H1 (cell line): ENCODE measurements at regions not wholly inside any gene's neighbourhood (a gene's known extent, or its start where the extent isn't known, plus 50 kb on each side); places are given as distances from the start of the nearest gene placed in this dataset.

Experiments used
- CTCF ChIA-PET: fragments of 300-600 bp; sonication (Branson Sonifier 250); formaldehyde crosslinking; loops from one replicate; lab custom pipeline; 2021; ENCODE audit not compliant: partially characterized antibody; lab: Charles Lee
- POLR2A ChIA-PET: fragments of 300-600 bp; sonication (Branson Sonifier 250); formaldehyde crosslinking; loops from one replicate; lab custom pipeline; 2021; ENCODE audit warnings: inconsistent platforms; ENCODE audit not compliant: partially characterized antibody; lab: Charles Lee
- DNase-seq, 2 experiments: peaks; one replicate each; pipeline versions ENCODE4 v3.0.0 to v3.0.0-alpha.2; 2010 to 2022; ENCODE audit warnings: low spot score in 2 of 2, low read depth in 1 of 2, mixed read lengths in 1 of 2
- FAIRE-seq: peaks from 2 replicates; lab custom pipeline; 2011; peaks lifted over from hg19 to GRCh38; lab: Jason Lieb, UNC
- H2AFZ ChIP-seq: 2 replicates; pipeline ENCODE4 v1.8.1; 2012; ENCODE audit warnings: low read length, inconsistent platforms
- H2AK5ac ChIP-seq: 2 replicates; pipeline ENCODE4 v1.6.1; 2013; ENCODE audit warnings: low read depth, low read length
- H2BK120ac ChIP-seq: replicated peaks from 2 replicates; pipeline ENCODE3; 2013; ENCODE audit warnings: low read depth, low read length, inconsistent platforms
- H2BK12ac ChIP-seq: 2 replicates; pipeline ENCODE4 v1.6.1; 2013; ENCODE audit warnings: low read depth, low read length
- H2BK15ac ChIP-seq: 2 replicates; pipeline ENCODE4 v1.6.1; 2013; ENCODE audit warnings: low read length
- H2BK20ac ChIP-seq: 2 replicates; pipeline ENCODE4 v1.6.1; 2013; ENCODE audit warnings: low read length
- H2BK5ac ChIP-seq: 2 replicates; pipeline ENCODE4 v1.6.1; 2013; ENCODE audit warnings: low read depth, low read length
- H3K14ac ChIP-seq: 2 replicates; pipeline ENCODE4 v1.6.1; 2013; ENCODE audit warnings: inconsistent platforms; ENCODE audit not compliant: insufficient read length
- H3K18ac ChIP-seq: 2 replicates; pipeline ENCODE4 v1.6.1; 2013; ENCODE audit warnings: low read length; ENCODE audit errors: extremely low read depth
- H3K23ac ChIP-seq: 2 replicates; pipeline ENCODE4 v1.6.1; 2013; ENCODE audit warnings: inconsistent platforms; ENCODE audit not compliant: insufficient read length
- H3K23me2 ChIP-seq: 2 replicates; pipeline ENCODE4 v1.6.1; 2013; ENCODE audit warnings: low read depth, low read length
- H3K27ac ChIP-seq: 2 replicates; pipeline ENCODE4 v1.6.1; 2011; ENCODE audit warnings: low read depth, low read length, inconsistent platforms
- H3K27me3 ChIP-seq, 4 experiments: replicated peaks in 1 of 4; 1 replicate in 1 of 4; 2 replicates in 3 of 4; pipeline versions ENCODE4 v1.6.1 to v1.8.1; 2011 to 2013; ENCODE audit warnings: low read length in 3 of 4, mild to moderate bottlenecking in 3 of 4, inconsistent platforms in 2 of 4, mixed read lengths in 2 of 4, moderate library complexity in 1 of 4; ENCODE audit not compliant: control insufficient read depth in 3 of 4, insufficient read depth in 3 of 4; ENCODE audit errors: extremely low read depth in 1 of 4
- H3K36me3 ChIP-seq, 4 experiments: 2 replicates each; pipeline versions ENCODE4 v1.6.1 to v1.8.1; 2011 to 2013; ENCODE audit warnings: mild to moderate bottlenecking in 4 of 4, low read length in 3 of 4, moderate library complexity in 2 of 4, control low read depth in 1 of 4, inconsistent platforms in 1 of 4; ENCODE audit not compliant: insufficient read depth in 4 of 4, control insufficient read depth in 2 of 4
- H3K4ac ChIP-seq: replicated peaks from 2 replicates; pipeline ENCODE3; 2013; ENCODE audit warnings: low read length, low read depth, mixed read lengths, inconsistent platforms; ENCODE audit not compliant: insufficient read length
- H3K4me1 ChIP-seq, 4 experiments: replicated peaks in 1 of 4; 1 replicate in 1 of 4; 2 replicates in 3 of 4; pipeline versions ENCODE4 v1.6.1 to v1.8.1; 2011 to 2013; ENCODE audit warnings: low read length in 3 of 4, inconsistent platforms in 2 of 4, mixed read lengths in 1 of 4; ENCODE audit not compliant: insufficient read depth in 4 of 4, control insufficient read depth in 3 of 4
- H3K4me2 ChIP-seq, 2 experiments: 2 replicates each; pipeline versions ENCODE4 v1.6.1 to v1.8.1; 2011 to 2013; ENCODE audit warnings: low read depth in 2 of 2, low read length in 2 of 2, control low read depth in 1 of 2, inconsistent platforms in 1 of 2, mild to moderate bottlenecking in 1 of 2; ENCODE audit not compliant: insufficient read depth in 1 of 2
- H3K4me3 ChIP-seq, 4 experiments: fragments of 200-600, 300-600 bp in 1 of 4; sonication (generic), shearing (Covaris generic), sonication (Bioruptor Twin) in 1 of 4; 2 replicates each; pipeline versions ENCODE4 v1.5.1 to v1.8.1; 2011 to 2016; ENCODE audit warnings: low read length in 4 of 4, low read depth in 3 of 4, control low read depth in 2 of 4, inconsistent platforms in 2 of 4, mild to moderate bottlenecking in 2 of 4, mixed read lengths in 1 of 4, moderate library complexity in 1 of 4; ENCODE audit not compliant: insufficient read depth in 2 of 4; ENCODE audit errors: extremely low read depth in 1 of 4
- H3K56ac ChIP-seq: replicated peaks from 2 replicates; pipeline ENCODE3; 2013; ENCODE audit warnings: low read depth, mild to moderate bottlenecking, mixed read lengths, low read length, inconsistent platforms; ENCODE audit not compliant: insufficient read length
- H3K79me1 ChIP-seq: 2 replicates; pipeline ENCODE4 v1.6.1; 2013; ENCODE audit warnings: low read depth, low read length, control low read depth
- H3K79me2 ChIP-seq, 2 experiments: 2 replicates each; pipeline versions ENCODE4 v1.6.1 to v1.8.1; 2012 to 2013; ENCODE audit warnings: low read length in 2 of 2, mild to moderate bottlenecking in 2 of 2, inconsistent platforms in 1 of 2; ENCODE audit not compliant: insufficient read depth in 2 of 2, control insufficient read depth in 1 of 2
- H3K9ac ChIP-seq, 4 experiments: replicated peaks in 1 of 4; 1 replicate in 1 of 4; 2 replicates in 3 of 4; pipeline versions ENCODE4 v1.6.1 to v1.8.1; 2011 to 2013; ENCODE audit warnings: low read depth in 3 of 4, low read length in 3 of 4, control low read depth in 2 of 4, mild to moderate bottlenecking in 2 of 4, moderate library complexity in 2 of 4, inconsistent platforms in 1 of 4; ENCODE audit errors: extremely low read depth in 1 of 4
- H3K9me3 ChIP-seq, 2 experiments: 2 replicates each; pipeline versions ENCODE4 v1.6.1 to v1.8.1; 2012 to 2013; ENCODE audit warnings: mild to moderate bottlenecking in 2 of 2, moderate library complexity in 2 of 2, control low read depth in 1 of 2, inconsistent platforms in 1 of 2, low read depth in 1 of 2, low read length in 1 of 2, mixed read lengths in 1 of 2; ENCODE audit not compliant: insufficient read depth in 2 of 2
- H4K20me1 ChIP-seq, 2 experiments: replicated peaks in 1 of 2; 2 replicates each; pipeline versions ENCODE3 to v1.8.1; 2011 to 2013; ENCODE audit warnings: inconsistent platforms in 2 of 2, low read length in 2 of 2, mild to moderate bottlenecking in 1 of 2; ENCODE audit not compliant: insufficient read depth in 2 of 2, control insufficient read depth in 1 of 2
- H4K5ac ChIP-seq: 2 replicates; pipeline ENCODE4 v1.6.1; 2013; ENCODE audit warnings: low read length, low read depth, mixed read lengths, inconsistent platforms; ENCODE audit not compliant: insufficient read length
- H4K8ac ChIP-seq: 2 replicates; pipeline ENCODE4 v1.8.0; 2013; ENCODE audit warnings: mild to moderate bottlenecking, moderate library complexity, low read length, inconsistent platforms; ENCODE audit not compliant: insufficient read depth; ENCODE audit errors: extremely low read depth
- H4K91ac ChIP-seq: replicated peaks from 2 replicates; pipeline ENCODE3; 2013; ENCODE audit warnings: low read length, mixed read lengths, inconsistent platforms; ENCODE audit not compliant: insufficient read length
- RAD21 ChIP-seq, 2 experiments: IDR thresholded peaks in 1 of 2; conservative IDR thresholded peaks in 1 of 2; 2 replicates each; pipeline ENCODE4 v1.6.1; 2011; ENCODE audit warnings: low read depth in 2 of 2, low read length in 2 of 2, improper control_type of control experiment in 1 of 2, inconsistent platforms in 1 of 2, mild to moderate bottlenecking in 1 of 2, moderate library complexity in 1 of 2
- RBBP5 ChIP-seq: IDR thresholded peaks from 2 replicates; pipeline ENCODE4 v1.7.1; 2012; ENCODE audit warnings: low read depth, mild to moderate bottlenecking, inconsistent platforms, low read length, moderate library complexity, borderline replicate concordance
- WGBS, 2 experiments: shearing (Covaris generic) in 1 of 2; methylation state at CpG; one replicate each; pipeline versions ENCODE4 v1.1.6 to v1.1.7; 2013 to 2015; ENCODE audit warnings: low lambda C conversion rate in 2 of 2, mixed read lengths in 2 of 2, inconsistent platforms in 1 of 2, low coverage in 1 of 2, missing lambda C conversion rate in 1 of 2; ENCODE audit not compliant: insufficient replicate concordance in 2 of 2, insufficient coverage in 1 of 2, insufficient read length in 1 of 2; ENCODE audit errors: extremely low coverage in 1 of 2, missing lambda C conversion rate in 1 of 2; 5-methylcytosine and 5-hydroxymethylcytosine counted together
- TF ChIP-seq, protein P1 (sequence below): IDR thresholded peaks from 2 replicates; pipeline ENCODE4 v1.6.1; 2011; ENCODE audit warnings: low read depth, mild to moderate bottlenecking, low read length; ENCODE audit not compliant: insufficient read depth

DNA sequence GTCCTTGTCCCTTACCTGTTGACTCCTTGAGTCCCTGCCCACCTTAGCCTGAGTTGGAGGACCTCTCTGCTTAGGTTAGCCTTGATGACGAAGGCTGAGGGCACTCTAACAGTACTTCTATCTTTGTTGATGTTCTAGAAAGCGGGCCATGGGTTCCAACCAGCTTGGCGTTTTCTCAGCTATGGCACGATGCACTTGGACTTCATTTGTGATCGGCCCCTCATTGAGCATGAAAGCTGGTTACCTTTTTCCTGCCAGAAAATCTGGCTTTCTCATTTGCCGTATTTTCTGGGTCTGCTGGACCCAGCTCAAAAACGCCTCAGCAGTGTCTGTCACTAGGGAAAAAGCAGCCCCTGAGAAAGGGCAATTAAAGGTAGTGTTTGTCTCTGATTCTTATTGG lies 290.8 kb downstream of the EMP1 start:
- H3K18ac ChIP-seq: no peak overlapping the region
- no peaks in the 10 kb centered on the region for H3K9me3 ChIP-seq
- H3K4me1 ChIP-seq: no peaks in the 10 kb centered on the region
- no peak overlapping the region for H3K56ac ChIP-seq
- H4K91ac ChIP-seq: no peak overlapping the region
- H3K27ac ChIP-seq: no peak overlapping the region
- no peak overlapping the region for H2BK20ac ChIP-seq
- H3K4me2 ChIP-seq: no peak overlapping the region
- FAIRE-seq (no peak), DNase-seq (no peak)
- H3K79me1 ChIP-seq: no peaks in the 10 kb centered on the region
- H2AK5ac ChIP-seq: no peak overlapping the region
- no peak overlapping the region for H3K23ac ChIP-seq
- no peak overlapping the region for H3K14ac ChIP-seq
- no peak overlapping the region for H2BK12ac ChIP-seq
- no peak overlapping the region for H3K4ac ChIP-seq
- H2BK120ac ChIP-seq: no peak overlapping the region
- 86% methylated on average over 7 of the region's 7 CpGs; no CpG with 5 or more reads in 1 of the 2 experiments for WGBS, 2 experiments
- no peak overlapping the region for H3K4me3 ChIP-seq
- no peak for TF ChIP-seq RAD21 (IDR thresholded peaks at IDR 0.05 in 1 of 2, conservative IDR thresholded peaks at IDR 0.05 in 1 of 2; ENCODE audit: low read depth in 2 of 2, low read length in 2 of 2)
- TF ChIP-seq, protein P1, sequence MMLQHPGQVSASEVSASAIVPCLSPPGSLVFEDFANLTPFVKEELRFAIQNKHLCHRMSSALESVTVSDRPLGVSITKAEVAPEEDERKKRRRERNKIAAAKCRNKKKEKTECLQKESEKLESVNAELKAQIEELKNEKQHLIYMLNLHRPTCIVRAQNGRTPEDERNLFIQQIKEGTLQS: no peak
- no peak for TF ChIP-seq RBBP5
- no peaks in the 10 kb centered on the region for H3K36me3 ChIP-seq
- no peak overlapping the region for H4K8ac ChIP-seq
- no peak overlapping the region for H3K9ac ChIP-seq
- no peak overlapping the region for H2AFZ ChIP-seq
- H3K23me2 ChIP-seq: no peaks in the 10 kb centered on the region
- no peaks in the 10 kb centered on the region for H3K79me2 ChIP-seq
- H3K27me3 ChIP-seq: no peaks in the 10 kb centered on the region
- H2BK5ac ChIP-seq: no peak overlapping the region
- no peak overlapping the region for H4K5ac ChIP-seq
- CTCF ChIA-PET: interaction anchor here (0.9 to 1.2 kb wide), 3 partner anchors 113 to 209 kb away, joined by 3 read pairs; no protein-coding TSS in a partner anchor
- H4K20me1 ChIP-seq: no peaks in the 10 kb centered on the region
- POLR2A ChIA-PET: no interaction called here
- no peak overlapping the region for H2BK15ac ChIP-seq
